Muscle of back (tissue), 3 donors: ENCODE measurements at regions not wholly inside any gene's neighbourhood (a gene's known extent, or its start where the extent isn't known, plus 50 kb on each side); places are given as distances from the start of the nearest gene placed in this dataset.
A peak's percentile ranks its signal among the peaks of the same experiment; 100 is the strongest.

ENCODE experiments used
- DNase-seq, 3 donors: peaks; one replicate each; pipeline versions ENCODE4 v3.0.0 to v3.0.0-alpha.2; 2013

DNA sequence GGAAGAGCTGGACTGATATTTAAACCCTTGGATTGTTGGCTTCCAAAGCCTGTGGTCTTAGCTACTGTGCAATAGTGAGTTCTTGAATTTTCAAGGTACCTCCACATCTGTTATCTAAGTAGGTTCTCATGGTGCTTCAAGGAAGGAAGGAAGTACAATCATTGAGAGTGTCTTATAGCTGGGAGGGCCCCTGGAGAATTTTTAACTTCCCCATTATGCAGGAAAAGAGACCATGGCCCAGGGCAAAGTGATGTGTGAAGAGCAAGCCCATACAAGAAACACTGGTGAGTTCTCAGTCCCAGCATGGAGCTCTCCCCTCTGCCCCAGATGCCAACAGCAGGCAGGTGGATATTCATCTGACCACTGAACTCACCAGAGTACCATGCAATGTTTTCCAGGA lies 169.0 kb upstream of the IRX6 start:
- DNase-seq: no peak

- DNase-seq: no peak
These were observed 168.2 kb upstream of the IRX6 start for GRCh38 chr16:55155815-55156214.

DNA sequence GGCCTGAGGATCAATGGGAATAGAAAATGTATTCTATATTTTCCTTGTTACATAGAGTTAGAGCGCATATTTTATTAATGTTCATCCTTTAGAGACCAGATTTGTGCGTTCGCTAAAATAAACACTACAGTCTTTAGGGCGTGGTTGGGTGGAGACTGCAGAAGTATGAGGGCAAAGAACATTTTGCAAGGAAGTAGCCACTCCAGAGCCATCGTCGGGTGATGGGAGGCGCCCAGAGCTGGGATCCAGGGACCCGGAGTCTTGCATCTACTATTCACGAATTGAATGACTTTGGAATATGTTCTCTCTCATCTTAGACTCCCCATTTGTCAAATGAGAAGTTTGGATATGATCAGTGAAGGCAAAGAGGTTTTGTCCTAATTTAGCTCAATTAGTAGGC lies 154.2 kb upstream of the IRX6 start:
- no peak for DNase-seq

- DNase-seq: no peak
These were observed 152.8 kb upstream of the IRX6 start for GRCh38 chr16:55171241-55171640.

GRCh38 chr16:55175389-55175788 lies 148.6 kb upstream of the IRX6 start:
- no peak for DNase-seq

DNA sequence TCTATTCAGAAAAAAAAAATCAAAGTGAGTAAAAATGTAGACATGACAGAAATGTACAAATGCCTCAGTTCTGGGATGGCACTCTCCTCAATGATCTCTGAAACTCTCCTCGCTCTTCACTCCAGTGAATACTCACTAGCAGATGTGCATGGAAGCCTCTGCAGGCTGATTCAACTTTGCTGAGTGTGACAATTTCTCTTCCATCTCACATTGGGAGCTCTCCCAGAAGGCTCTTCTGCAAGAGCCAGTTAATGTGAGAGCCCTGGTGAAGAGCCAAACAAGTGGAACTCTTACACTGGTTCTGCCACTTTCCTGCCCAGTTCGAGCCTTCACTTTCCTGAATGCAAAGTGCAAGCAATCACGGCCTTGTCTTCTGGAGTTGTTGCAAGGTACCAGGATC lies 147.1 kb upstream of the IRX6 start:
- DNase-seq: no peak

DNA sequence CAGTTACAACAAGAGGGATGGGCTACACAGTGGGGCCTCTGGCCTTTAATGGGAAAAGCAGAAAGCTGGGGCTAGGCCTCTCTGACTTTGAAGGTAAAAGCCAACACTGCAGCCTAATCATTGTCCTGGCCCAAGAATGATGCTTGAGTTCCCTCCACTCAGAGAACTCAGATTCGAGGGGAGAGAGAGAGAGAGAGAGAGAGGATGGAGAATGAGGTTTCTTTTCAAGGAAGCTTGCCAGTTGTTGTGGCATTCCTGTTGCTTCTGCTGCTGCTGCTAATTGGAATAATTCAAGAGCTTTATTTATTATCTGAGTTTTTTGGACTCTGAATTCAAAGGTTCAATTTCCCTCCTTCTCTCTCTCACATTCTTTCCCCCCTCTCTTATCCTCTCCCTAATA lies 144.6 kb upstream of the IRX6 start:
- DNase-seq: no peak

DNA sequence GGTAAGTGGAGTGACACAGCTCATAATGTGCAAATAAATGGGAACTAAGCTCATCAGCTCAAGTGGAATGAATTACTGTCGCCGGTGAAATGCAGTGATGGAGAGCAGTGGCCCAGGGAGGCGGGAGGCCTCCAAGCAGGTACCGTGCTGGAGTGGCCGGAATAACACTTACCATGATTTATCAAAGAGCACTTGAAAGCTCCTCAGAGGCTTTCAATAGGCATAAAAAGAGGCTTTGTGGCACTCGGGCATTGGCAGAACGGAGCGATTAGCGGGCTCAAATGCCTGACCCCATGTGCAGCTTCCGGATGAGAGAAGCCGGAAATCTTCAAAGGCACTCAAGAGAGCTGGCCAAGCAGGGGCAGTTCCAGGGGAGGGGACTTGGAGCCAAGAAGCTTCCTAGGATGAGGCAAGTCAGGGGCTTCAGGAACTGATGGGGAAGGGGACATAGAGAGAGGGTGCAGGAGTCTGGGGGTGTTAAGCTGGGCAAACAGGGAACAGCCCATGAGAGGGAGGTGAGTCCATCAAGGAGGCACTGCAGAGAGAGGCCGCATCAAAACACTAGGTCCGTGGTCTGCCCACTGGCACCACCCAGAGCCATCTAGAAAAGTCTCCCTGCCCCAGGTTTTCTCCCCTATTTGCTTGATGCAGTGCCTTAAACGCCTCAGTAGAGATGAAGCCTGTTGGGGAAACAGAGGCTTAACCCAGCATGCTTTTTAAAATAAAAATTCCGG lies 144.0 kb upstream of the IRX6 start:
- DNase-seq: no peak

- DNase-seq: no peak
These were observed 140.0 kb upstream of the IRX6 start for GRCh38 chr16:55184052-55184451.

DNA sequence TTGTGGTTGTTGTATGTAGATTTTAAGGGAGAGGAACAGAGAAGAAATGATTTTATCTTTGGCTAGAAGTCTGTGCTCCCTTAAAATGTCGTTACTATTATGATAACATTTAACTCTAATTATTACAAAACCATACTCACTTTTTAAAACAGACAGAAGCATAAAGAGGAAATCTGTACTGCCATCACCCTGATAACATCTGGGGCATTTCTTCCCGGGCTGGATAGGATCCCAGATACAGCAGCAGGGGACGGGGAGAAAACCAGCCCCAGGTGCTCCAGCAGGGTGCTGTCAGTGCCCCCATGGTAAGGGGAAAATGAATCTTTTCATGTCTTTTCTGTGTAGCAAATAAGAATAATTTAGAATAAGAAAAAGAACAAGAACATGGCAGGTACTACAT lies 139.4 kb upstream of the IRX6 start:
- DNase-seq: no peak

GRCh38 chr16:55189224-55189623 lies 134.8 kb upstream of the IRX6 start:
- DNase-seq: no peak

- no peak for DNase-seq
These were observed 134.0 kb upstream of the IRX6 start for GRCh38 chr16:55189682-55190636.

DNA sequence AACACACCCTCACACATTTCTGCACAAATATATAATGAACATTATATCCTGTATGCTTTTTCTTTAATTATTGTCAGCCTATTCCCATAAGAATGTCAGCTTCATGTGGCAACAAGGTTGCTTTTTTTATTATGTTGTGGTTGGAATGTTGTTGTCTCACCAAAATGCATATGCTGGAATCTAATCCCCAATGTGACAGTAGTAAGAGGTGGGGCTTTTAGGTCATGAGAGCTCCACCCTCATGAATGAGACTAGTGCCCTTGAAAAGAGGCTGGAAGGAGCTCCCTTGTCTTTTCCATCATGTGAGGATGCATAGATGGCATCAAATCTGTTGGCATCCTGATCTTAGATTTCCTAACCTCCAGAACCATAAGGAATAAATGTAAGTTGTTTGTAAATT lies 131.3 kb upstream of the IRX6 start:
- no peak for DNase-seq

- DNase-seq: no peak
These were observed 120.4 kb upstream of the IRX6 start for GRCh38 chr16:55203570-55203969.

DNA sequence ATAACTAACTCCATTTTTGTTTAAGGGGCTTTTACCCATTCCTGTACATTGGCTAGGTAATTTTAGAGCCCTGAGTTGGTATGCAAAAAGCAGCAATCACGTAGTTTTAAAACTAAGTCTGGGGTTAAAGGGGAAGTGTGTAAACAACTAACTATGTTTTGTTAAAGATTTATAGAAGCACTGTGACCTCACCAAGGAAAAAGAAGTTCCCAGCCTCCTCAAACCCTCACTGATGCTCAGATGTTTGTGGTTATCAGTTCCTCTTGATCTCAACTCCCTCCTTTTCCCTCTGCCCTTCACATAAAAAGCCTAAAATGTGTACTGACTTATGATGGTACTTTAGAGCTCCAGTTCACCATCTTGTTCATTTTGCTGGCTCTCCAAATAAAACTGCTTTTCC lies 119.9 kb upstream of the IRX6 start:
- no peak for DNase-seq

DNA sequence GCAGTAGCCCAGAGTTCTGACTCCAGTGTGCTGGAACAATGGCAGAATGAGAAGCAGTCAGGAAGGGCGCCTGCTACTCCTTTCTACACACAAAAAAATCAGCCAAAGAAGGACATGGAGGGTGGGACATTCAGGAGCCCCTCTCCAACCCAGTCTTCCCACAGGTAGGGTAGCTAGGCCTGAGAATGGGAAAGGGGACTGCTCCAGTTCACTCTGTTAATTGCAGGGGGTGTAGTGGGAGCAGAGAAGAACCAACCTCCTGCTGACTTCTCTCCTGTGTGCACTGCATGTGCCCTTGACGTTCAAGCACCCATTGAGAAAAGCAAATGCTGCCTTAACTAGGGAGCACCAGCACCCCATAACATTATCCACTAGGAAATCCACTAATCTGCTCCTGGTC lies 119.1 kb upstream of the IRX6 start:
- DNase-seq: no peak

DNA sequence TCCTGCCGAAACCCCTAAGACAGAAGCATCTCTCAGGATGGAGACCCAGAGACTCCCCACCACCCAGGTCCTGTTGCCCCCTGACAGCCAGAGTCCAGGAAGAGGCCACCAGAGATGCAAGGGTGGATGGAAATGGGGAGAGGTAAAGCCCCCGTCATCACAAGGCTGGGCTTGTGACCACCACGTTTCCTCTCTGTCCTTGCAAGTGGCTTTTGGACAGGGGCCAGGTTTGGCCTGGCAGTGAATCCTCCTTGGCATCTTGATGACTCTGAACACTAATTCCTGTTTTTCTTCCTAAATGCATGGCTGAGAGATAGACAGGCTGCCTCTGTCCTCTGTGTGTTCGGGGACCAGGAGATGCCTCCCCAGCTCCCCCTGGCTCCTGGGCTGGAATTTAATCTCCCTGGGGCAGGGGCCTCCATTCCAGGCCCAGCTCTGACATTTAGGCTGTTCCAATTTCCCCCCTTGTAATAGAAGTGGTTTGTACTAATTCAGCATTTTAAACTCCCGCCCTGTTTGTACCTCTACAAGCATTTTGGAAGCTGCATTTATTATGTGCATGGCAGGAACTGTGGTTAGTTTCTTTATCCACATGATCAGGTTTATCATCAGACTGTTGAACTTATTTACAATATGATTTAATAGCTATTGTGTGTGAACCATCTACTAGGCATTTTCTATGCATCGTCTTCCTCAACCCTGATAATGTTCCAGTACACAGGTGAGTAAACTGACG lies 116.1 kb upstream of the IRX6 start:
- peak in 1 of 3 donors; percentile 5 for DNase-seq

DNA sequence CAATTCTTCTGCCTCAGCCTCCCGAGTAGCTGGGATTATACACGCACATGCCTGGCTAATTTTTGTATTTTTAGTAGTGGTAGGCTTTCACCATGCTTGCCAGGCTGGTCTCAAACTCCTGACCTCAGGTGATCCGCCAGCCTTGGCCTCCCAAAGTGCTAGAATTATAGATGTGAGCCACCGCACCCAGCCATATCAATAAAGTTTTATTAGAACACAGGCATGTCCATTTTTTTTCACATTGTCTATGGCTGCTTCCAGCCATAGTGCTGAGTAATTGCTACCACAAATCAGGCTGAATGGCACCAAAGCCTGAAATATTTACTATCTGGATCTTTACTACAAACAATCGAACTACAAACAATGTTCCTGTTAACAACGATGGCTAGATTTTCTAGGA lies 114.4 kb upstream of the IRX6 start:
- no peak for DNase-seq

DNA sequence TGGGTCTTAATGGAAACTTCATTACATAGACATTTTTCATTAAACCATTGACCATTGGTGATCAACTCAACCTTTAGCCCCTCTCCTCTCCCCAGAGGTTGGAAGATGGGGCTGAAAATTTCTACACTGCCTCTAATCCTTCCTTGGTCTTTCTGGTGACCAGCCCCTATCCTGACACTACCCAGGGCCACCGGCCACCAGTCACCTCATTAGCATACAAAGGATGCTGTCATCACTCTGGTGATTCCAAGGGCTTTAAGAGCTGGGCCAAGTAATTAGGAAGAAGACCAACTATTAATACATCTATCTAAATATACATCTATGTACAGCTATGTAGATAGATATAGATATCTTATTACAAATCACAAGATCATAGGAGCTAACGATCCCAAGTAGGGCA lies 111.2 kb upstream of the IRX6 start:
- no peak for DNase-seq

- no peak for DNase-seq
These were observed 109.6 kb upstream of the IRX6 start for GRCh38 chr16:55214412-55214811.

DNA sequence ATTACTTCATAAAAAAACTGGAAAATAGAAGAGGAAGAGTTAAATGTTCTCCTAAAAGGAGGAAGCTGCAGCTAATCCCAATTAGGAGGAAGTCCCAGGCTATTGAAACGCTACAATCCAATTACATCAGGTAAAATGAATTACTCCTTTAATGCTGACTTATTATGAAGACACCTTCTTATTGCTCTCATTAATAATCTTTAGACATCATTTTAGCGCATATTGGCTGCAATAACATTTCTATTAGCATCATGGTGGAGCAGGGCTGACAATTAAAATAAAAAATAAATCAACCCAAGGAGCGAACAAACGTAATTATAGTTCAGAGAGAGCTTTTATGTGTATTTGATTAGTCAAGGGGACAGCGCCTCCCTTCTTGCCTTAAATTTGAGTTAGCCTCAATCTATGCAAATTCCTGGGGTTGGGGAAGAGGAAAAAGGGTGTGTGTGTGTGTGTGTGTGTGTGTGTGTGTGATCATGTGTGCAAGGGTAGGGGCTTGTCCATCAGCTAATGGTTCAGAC lies 109.0 kb upstream of the IRX6 start:
- DNase-seq: no peak

GRCh38 chr16:55217392-55217791 lies 106.6 kb upstream of the IRX6 start:
- DNase-seq: no peak
